HL-60 (cell line): ENCODE measurements at regions not wholly inside any gene's neighbourhood (a gene's known extent, or its start where the extent isn't known, plus 50 kb on each side); places are given as distances from the start of the nearest gene placed in this dataset.

Source experiments
- DNase-seq, 2 experiments: peaks; one replicate each; pipeline ENCODE4 v3.0.0-alpha.2; 2010 to 2020; ENCODE audit warnings: low read depth in 1 of 2, low spot score in 1 of 2
- H3K27ac ChIP-seq: fragments of 250-450 bp; sonication (Bioruptor Pico); replicated peaks from 2 replicates; pipeline ENCODE4 v1.5.1; 2020; ENCODE audit warnings: mild to moderate bottlenecking, moderate library complexity
- H3K27me3 ChIP-seq: fragments of 250-450 bp; sonication (Bioruptor Pico); 2 replicates; pipeline ENCODE4 v1.5.1; 2021; ENCODE audit warnings: mild to moderate bottlenecking, moderate library complexity; ENCODE audit not compliant: insufficient read depth, poor library complexity, severe bottlenecking
- H3K4me3 ChIP-seq: replicated peaks from 2 replicates; pipeline ENCODE4 v1.5.1; 2011; ENCODE audit warnings: mild to moderate bottlenecking, control low read depth, low read length; ENCODE audit not compliant: insufficient read depth
- CTCF ChIP-seq: IDR thresholded peaks from one replicate; pipeline ENCODE4 v1.5.1; 2011; ENCODE audit warnings: low read length, control low read depth, inconsistent platforms; ENCODE audit not compliant: insufficient read depth
- GABPA ChIP-seq: IDR thresholded peaks from 2 replicates; pipeline ENCODE4 v1.6.1; 2012; ENCODE audit warnings: low read depth
- POLR2AphosphoS5 ChIP-seq: IDR thresholded peaks from 2 replicates; pipeline ENCODE4 v1.6.1; 2012; ENCODE audit warnings: low read depth
- REST ChIP-seq: IDR thresholded peaks from 2 replicates; pipeline ENCODE4 v1.6.1; 2012; ENCODE audit warnings: low read depth; ENCODE audit not compliant: insufficient replicate concordance
- SPI1 ChIP-seq: IDR thresholded peaks from 2 replicates; pipeline ENCODE4 v1.6.1; 2012; ENCODE audit warnings: low read depth, mild to moderate bottlenecking, borderline replicate concordance

DNA sequence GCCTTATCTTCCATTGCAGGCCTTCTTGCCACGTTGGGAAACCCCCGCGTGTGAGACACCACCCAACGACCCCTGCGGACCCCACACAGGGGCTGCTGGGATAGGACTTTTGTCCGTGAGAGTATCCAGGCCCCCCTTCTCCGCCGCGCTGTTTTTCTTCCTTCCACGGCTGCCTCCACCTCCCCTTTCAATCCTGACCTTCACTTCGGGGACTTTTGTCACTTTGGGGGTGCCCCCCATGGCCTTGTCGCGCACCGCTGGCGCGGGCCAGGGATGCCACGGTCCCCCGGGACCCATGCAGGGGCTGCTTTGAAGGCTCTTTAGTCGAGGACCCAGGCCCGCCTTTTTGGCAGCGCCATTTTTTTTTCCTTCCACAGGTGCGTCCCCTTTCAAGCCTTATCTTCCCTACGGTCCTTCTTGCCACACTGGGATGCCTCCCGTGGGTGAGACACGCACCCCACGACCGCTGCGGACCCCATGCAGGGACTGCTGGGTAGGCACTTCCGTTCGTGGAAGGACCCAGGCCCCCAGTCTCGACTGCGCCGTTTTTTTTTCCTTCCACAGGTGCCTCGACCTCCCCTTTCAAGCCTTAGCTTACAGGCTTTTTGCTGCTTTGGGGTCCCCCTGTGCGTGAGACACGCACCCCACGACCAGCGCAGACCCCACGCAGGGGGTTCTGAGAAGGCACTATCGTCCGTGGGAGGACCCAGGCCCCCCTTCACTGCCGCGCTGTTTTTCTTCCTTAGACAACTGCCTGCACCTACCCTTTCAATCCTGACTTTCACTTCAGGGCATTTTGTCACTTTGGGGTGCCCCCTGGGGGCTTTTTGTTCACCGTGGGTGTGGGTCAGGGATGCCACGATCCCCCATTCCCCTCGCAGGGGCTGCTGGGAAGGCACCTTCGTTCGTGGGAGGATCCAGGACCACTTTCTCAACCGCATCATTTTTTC, 267.4 kb downstream of the ALG10 start:
- no peak overlapping the region for H3K27ac ChIP-seq
- H3K27me3 ChIP-seq: no peaks in the 10 kb centered on the region
- DNase-seq: no peak
- no peak overlapping the region for H3K4me3 ChIP-seq
- TF ChIP-seq GABPA (no peak), SPI1 (no peak), CTCF (no peak), REST (no peak), POLR2AphosphoS5 (no peak)

DNA sequence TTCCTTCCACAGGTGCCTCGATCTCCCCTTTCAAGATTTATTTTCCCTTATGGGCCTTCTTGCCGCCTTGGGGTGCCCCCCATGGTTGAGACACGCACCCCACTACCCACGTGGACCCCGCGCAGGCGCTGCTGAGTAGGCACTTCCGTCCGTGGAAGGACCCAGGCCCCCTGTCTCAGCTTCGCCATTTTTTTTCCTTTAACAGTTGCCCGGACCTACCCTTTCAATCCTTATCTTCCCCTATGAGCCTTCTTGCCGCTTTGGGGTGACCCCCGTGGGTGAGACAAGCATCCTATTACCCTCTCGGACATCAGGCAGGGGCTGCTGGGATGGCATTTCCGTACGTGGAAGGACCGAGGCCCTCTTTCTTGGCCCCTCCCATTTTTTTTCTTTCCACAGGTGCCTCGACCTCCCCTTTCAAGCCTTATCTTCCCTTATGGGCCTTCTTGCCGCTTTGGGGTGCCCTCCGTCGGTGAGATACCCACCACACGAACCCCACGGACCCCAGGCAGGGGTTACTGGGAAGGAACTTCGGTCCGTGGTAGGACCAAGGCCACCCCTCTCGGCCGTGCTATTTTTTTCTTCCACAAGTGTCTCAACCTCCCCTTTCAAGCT, 268.2 kb downstream of the ALG10 start:
- Histone ChIP-seq H3K4me3 (no peak overlapping the region), H3K27ac (no peak overlapping the region), H3K27me3 (no peaks in the 10 kb centered on the region)
- DNase-seq: no peak
- no peak for TF ChIP-seq CTCF

DNA sequence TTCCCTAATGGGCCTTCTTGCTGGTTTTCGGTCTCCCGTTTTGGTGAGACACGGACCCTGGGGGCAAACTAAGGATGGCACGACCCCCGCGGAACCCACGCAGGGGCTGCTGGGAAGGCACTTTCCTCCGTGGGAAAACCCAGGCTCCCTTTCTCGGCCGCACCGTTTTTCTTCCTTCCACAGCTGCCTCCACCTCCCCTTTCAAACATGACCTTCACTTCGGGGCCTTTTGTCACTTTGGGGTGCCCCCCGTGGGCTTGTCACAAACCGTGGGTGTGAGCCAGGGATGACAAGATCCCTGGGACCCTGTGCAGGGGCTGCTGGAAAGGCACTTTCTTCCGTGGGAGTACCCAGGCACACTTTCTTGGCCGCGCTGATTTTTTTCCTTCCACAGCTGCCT, 268.7 kb downstream of the ALG10 start:
- no peak for DNase-seq
- Histone ChIP-seq H3K27ac (no peak overlapping the region), H3K4me3 (no peak overlapping the region), H3K27me3 (no peaks in the 10 kb centered on the region)
- TF ChIP-seq SPI1 (no peak), REST (no peak), GABPA (no peak), CTCF (no peak), POLR2AphosphoS5 (no peak)
